ENCODE measurements at regions not wholly inside any gene's neighbourhood (a gene's known extent, or its start where the extent isn't known, plus 50 kb on each side); places are given as distances from the start of the nearest gene placed in this dataset.

- no peak for TF ChIP-seq CTCF (conservative IDR thresholded peaks at IDR 0.05)
- TF ChIP-seq ZFX (IDR thresholded peaks at IDR 0.05): no peak
Observed at GRCh38 chr2:76613330-76613729, 902.6 kb upstream of the GCFC2 start.

Data from C4-2B (cell line).